B cell (primary cell): ENCODE measurements at regions not wholly inside any gene's neighbourhood (a gene's known extent, or its start where the extent isn't known, plus 50 kb on each side); places are given as distances from the start of the nearest gene placed in this dataset.

Source experiments
- CTCF ChIP-seq: fragments of 200-600 bp; IDR thresholded peaks from one replicate; pipeline ENCODE4 v1.8.0; 2022; ENCODE audit warnings: antibody characterized with exemption, mild to moderate bottlenecking
- EZH2 ChIP-seq: IDR thresholded peaks from 2 replicates; pipeline ENCODE4 v1.6.1; 2012; ENCODE audit warnings: borderline replicate concordance, low read depth, mild to moderate bottlenecking, moderate library complexity, low read length; ENCODE audit not compliant: insufficient read depth, poor library complexity, severe bottlenecking

- TF ChIP-seq EZH2: no peak
- TF ChIP-seq CTCF: no peak
Measured at GRCh38 chr16:49936791-49937190, 80.9 kb upstream of the ZNF423 start.
